SJSA1 (cell line): ENCODE measurements at regions not wholly inside any gene's neighbourhood (a gene's known extent, or its start where the extent isn't known, plus 50 kb on each side); places are given as distances from the start of the nearest gene placed in this dataset.

ENCODE experiments used
- DNase-seq, 2 experiments: peaks; one replicate each; pipeline ENCODE4 v3.0.0-alpha.2; 2015 to 2020; ENCODE audit warnings: low spot score in 2 of 2, low read depth in 1 of 2
- H3K27ac ChIP-seq: fragments of 250-450 bp; sonication (Bioruptor Pico); 2 replicates; pipeline ENCODE4 v1.5.1; 2020; ENCODE audit warnings: mild to moderate bottlenecking, moderate library complexity
- H3K27me3 ChIP-seq: fragments of 250-450 bp; sonication (Bioruptor Pico); replicated peaks from 2 replicates; pipeline ENCODE4 v1.5.1; 2020; ENCODE audit warnings: mild to moderate bottlenecking, moderate library complexity
- H3K36me3 ChIP-seq: fragments of 250-450 bp; sonication (Bioruptor Pico); 2 replicates; pipeline ENCODE4 v1.5.1; 2020; ENCODE audit warnings: mild to moderate bottlenecking
- H3K4me1 ChIP-seq: fragments of 250-450 bp; sonication (Bioruptor Pico); replicated peaks from 2 replicates; pipeline ENCODE4 v1.6.1; 2021; ENCODE audit warnings: mild to moderate bottlenecking
- H3K4me3 ChIP-seq: fragments of 250-450 bp; sonication (Bioruptor Pico); 2 replicates; pipeline ENCODE4 v1.5.1; 2020; ENCODE audit warnings: mild to moderate bottlenecking
- H3K9me3 ChIP-seq: fragments of 250-450 bp; sonication (Bioruptor Pico); replicated peaks from 2 replicates; pipeline ENCODE4 v1.5.1; 2020; ENCODE audit warnings: mild to moderate bottlenecking

- Histone ChIP-seq H3K27ac (no peak overlapping the region), H3K36me3 (no peaks in the 10 kb centered on the region), H3K27me3 (no peaks in the 10 kb centered on the region), H3K9me3 (no peaks in the 10 kb centered on the region), H3K4me3 (no peak overlapping the region), H3K4me1 (no peaks in the 10 kb centered on the region)
- DNase-seq: no peak
Measured at GRCh38 chr18:54052259-54052658, 172.2 kb downstream of the MBD2 start.

GRCh38 chr18:54043484-54044251, 180.8 kb downstream of the MBD2 start:
- Histone ChIP-seq H3K27me3 (no peaks in the 10 kb centered on the region), H3K4me1 (no peaks in the 10 kb centered on the region), H3K4me3 (no peak overlapping the region), H3K27ac (no peak overlapping the region), H3K36me3 (no peaks in the 10 kb centered on the region), H3K9me3 (no peaks in the 10 kb centered on the region)
- no peak for DNase-seq

- H3K27ac ChIP-seq: no peak overlapping the region
- H3K27me3 ChIP-seq: no peaks in the 10 kb centered on the region
Measured at GRCh38 chr18:54035927-54036326, 188.5 kb downstream of the MBD2 start.

GRCh38 chr18:54033052-54033451, 191.4 kb downstream of the MBD2 start:
- DNase-seq: no peak
- no peaks in the 10 kb centered on the region for H3K36me3 ChIP-seq
- no peak overlapping the region for H3K27ac ChIP-seq
- H3K27me3 ChIP-seq: no peaks in the 10 kb centered on the region; the same call in 1 of the 2 replicates
- no peak overlapping the region for H3K4me3 ChIP-seq
- no peaks in the 10 kb centered on the region for H3K9me3 ChIP-seq
- H3K4me1 ChIP-seq: no peaks in the 10 kb centered on the region

More at GRCh38 chr18:54035927-54036326, 188.5 kb downstream of the MBD2 start:
- Histone ChIP-seq H3K9me3 (no peaks in the 10 kb centered on the region), H3K4me1 (no peaks in the 10 kb centered on the region), H3K36me3 (no peaks in the 10 kb centered on the region), H3K4me3 (no peak overlapping the region)
- DNase-seq: no peak

- H3K27ac ChIP-seq: no peak overlapping the region
- no peak for DNase-seq
- H3K4me3 ChIP-seq: no peak overlapping the region
- H3K9me3 ChIP-seq: no peaks in the 10 kb centered on the region
- H3K4me1 ChIP-seq: no peaks in the 10 kb centered on the region
- no peaks in the 10 kb centered on the region for H3K36me3 ChIP-seq
- H3K27me3 ChIP-seq: no peaks in the 10 kb centered on the region; the same call in 1 of the 2 replicates
Measured at GRCh38 chr18:54032412-54032811, 192.1 kb downstream of the MBD2 start.

- Histone ChIP-seq H3K36me3 (no peaks in the 10 kb centered on the region), H3K9me3 (no peaks in the 10 kb centered on the region), H3K27me3 (no peaks in the 10 kb centered on the region; the same call in 1 of the 2 replicates), H3K4me1 (no peaks in the 10 kb centered on the region), H3K27ac (no peak overlapping the region), H3K4me3 (no peak overlapping the region)
- no peak for DNase-seq
Measured at GRCh38 chr18:54031243-54031642, 193.2 kb downstream of the MBD2 start.

GRCh38 chr18:54030434-54030833, 194.0 kb downstream of the MBD2 start:
- Histone ChIP-seq H3K36me3 (no peaks in the 10 kb centered on the region), H3K9me3 (no peaks in the 10 kb centered on the region), H3K27ac (no peak overlapping the region), H3K4me1 (no peaks in the 10 kb centered on the region), H3K27me3 (no peaks in the 10 kb centered on the region; the same call in 1 of the 2 replicates), H3K4me3 (no peak overlapping the region)
- no peak for DNase-seq

- no peaks in the 10 kb centered on the region for H3K27me3 ChIP-seq
- peaks cover 45% of the 10 kb centered on the region for H3K4me1 ChIP-seq
- no peaks in the 10 kb centered on the region for H3K9me3 ChIP-seq
- no peaks in the 10 kb centered on the region for H3K36me3 ChIP-seq
- H3K4me3 ChIP-seq: no peak overlapping the region
- DNase-seq: peak; percentile 65 to 70
- peak overlapping the region; percentile 85 for H3K27ac ChIP-seq
Measured at GRCh38 chr18:54023471-54023870, 201.0 kb downstream of the MBD2 start.

GRCh38 chr18:54020966-54021365, 203.5 kb downstream of the MBD2 start:
- peaks cover 45% of the 10 kb centered on the region for H3K4me1 ChIP-seq
- no peak overlapping the region for H3K4me3 ChIP-seq
- DNase-seq: no peak
- H3K27me3 ChIP-seq: no peaks in the 10 kb centered on the region
- no peaks in the 10 kb centered on the region for H3K36me3 ChIP-seq
- H3K9me3 ChIP-seq: no peaks in the 10 kb centered on the region
- peak overlapping the region; percentile 50 for H3K27ac ChIP-seq

- Histone ChIP-seq H3K4me3 (no peak overlapping the region), H3K27ac (peak overlapping the region; percentile 50), H3K27me3 (no peaks in the 10 kb centered on the region), H3K4me1 (peaks cover 45% of the 10 kb centered on the region), H3K9me3 (no peaks in the 10 kb centered on the region), H3K36me3 (no peaks in the 10 kb centered on the region)
- peak in 1 of 2 experiments; percentile 64 for DNase-seq
Measured at GRCh38 chr18:54020156-54020745, 204.2 kb downstream of the MBD2 start.

GRCh38 chr18:54019641-54020040, 204.8 kb downstream of the MBD2 start:
- Histone ChIP-seq H3K9me3 (no peaks in the 10 kb centered on the region), H3K27me3 (no peaks in the 10 kb centered on the region), H3K4me1 (peaks cover 40% of the 10 kb centered on the region), H3K27ac (no peak overlapping the region; the same call in 1 of the 2 replicates), H3K4me3 (no peak overlapping the region), H3K36me3 (no peaks in the 10 kb centered on the region)
- no peak for DNase-seq

- DNase-seq: no peak
- Histone ChIP-seq H3K9me3 (no peaks in the 10 kb centered on the region), H3K4me1 (no peaks in the 10 kb centered on the region), H3K36me3 (no peaks in the 10 kb centered on the region), H3K27me3 (no peaks in the 10 kb centered on the region), H3K27ac (no peak overlapping the region), H3K4me3 (no peak overlapping the region)
Measured at GRCh38 chr18:54013452-54013851, 211.0 kb downstream of the MBD2 start.

- no peaks in the 10 kb centered on the region for H3K36me3 ChIP-seq
- no peaks in the 10 kb centered on the region for H3K27me3 ChIP-seq
- no peak for DNase-seq
- H3K4me3 ChIP-seq: no peak overlapping the region
- no peak overlapping the region for H3K27ac ChIP-seq
- no peaks in the 10 kb centered on the region for H3K4me1 ChIP-seq
- H3K9me3 ChIP-seq: no peaks in the 10 kb centered on the region
Measured at GRCh38 chr18:54004828-54005227, 219.6 kb downstream of the MBD2 start.

- DNase-seq: no peak
- Histone ChIP-seq H3K9me3 (no peaks in the 10 kb centered on the region), H3K4me3 (no peak overlapping the region), H3K27ac (no peak overlapping the region), H3K4me1 (no peaks in the 10 kb centered on the region), H3K27me3 (no peaks in the 10 kb centered on the region), H3K36me3 (no peaks in the 10 kb centered on the region)
Measured at GRCh38 chr18:54003195-54003594, 221.3 kb downstream of the MBD2 start.
